HG03196 (cell line): ENCODE measurements at regions not wholly inside any gene's neighbourhood (a gene's known extent, or its start where the extent isn't known, plus 50 kb on each side); places are given as distances from the start of the nearest gene placed in this dataset.

ENCODE experiments used
- ATAC-seq: cut with Tn5 transposase; IDR thresholded peaks from one replicate; pipeline ENCODE4 v1.9.1; 2021; ENCODE audit not compliant: unreplicated experiment

- no peak for ATAC-seq
Observed at GRCh38 chr14:34027130-34027989, 76.5 kb upstream of the EGLN3 start.

GRCh38 chr14:34025325-34026017, 74.6 kb upstream of the EGLN3 start:
- ATAC-seq, result no peak

- no peak for ATAC-seq
Observed at GRCh38 chr14:34024768-34025144, 73.9 kb upstream of the EGLN3 start.

GRCh38 chr14:34023824-34024767, 73.2 kb upstream of the EGLN3 start:
- ATAC-seq, result no peak

GRCh38 chr14:34021096-34021495, 70.2 kb upstream of the EGLN3 start:
- ATAC-seq, result no peak

GRCh38 chr14:34020014-34020413, 69.1 kb upstream of the EGLN3 start:
- ATAC-seq, result no peak

GRCh38 chr14:34018564-34019244, 67.8 kb upstream of the EGLN3 start:
- peak; percentile 48 for ATAC-seq

- ATAC-seq, result no peak
Observed at GRCh38 chr14:34018125-34018524, 67.3 kb upstream of the EGLN3 start.

GRCh38 chr14:34015383-34015782, 64.5 kb upstream of the EGLN3 start:
- ATAC-seq, result no peak

GRCh38 chr14:34014936-34015335, 64.1 kb upstream of the EGLN3 start:
- ATAC-seq, result no peak

- peak; percentile 53 for ATAC-seq
Observed at GRCh38 chr14:34013721-34014060, 62.8 kb upstream of the EGLN3 start.

- ATAC-seq, result peak; percentile 70
Observed at GRCh38 chr14:34012978-34013720, 62.3 kb upstream of the EGLN3 start.

- no peak for ATAC-seq
Observed at GRCh38 chr14:34012369-34012768, 61.5 kb upstream of the EGLN3 start.

- no peak for ATAC-seq
Observed at GRCh38 chr14:34009956-34010355, 59.1 kb upstream of the EGLN3 start.

- no peak for ATAC-seq
Observed at GRCh38 chr14:34007902-34008301, 57.0 kb upstream of the EGLN3 start.

- no peak for ATAC-seq
Observed at GRCh38 chr14:34005901-34006300, 55.0 kb upstream of the EGLN3 start.

GRCh38 chr14:34004881-34005280, 54.0 kb upstream of the EGLN3 start:
- no peak for ATAC-seq

- ATAC-seq, result no peak
Observed at GRCh38 chr14:34003691-34004090, 52.8 kb upstream of the EGLN3 start.

GRCh38 chr14:34003082-34003668, 52.3 kb upstream of the EGLN3 start:
- no peak for ATAC-seq
